Stimulated activated CD4-positive, alpha-beta T cell treated with anti-CD3 and anti-CD28 coated beads, Interleukin-15, amount 100 ng/mL, for 48 hours (primary cell): ENCODE measurements at regions not wholly inside any gene's neighbourhood (a gene's known extent, or its start where the extent isn't known, plus 50 kb on each side); places are given as distances from the start of the nearest gene placed in this dataset.

ENCODE experiments used
- DNase-seq, 2 donors: peaks; one replicate each; pipeline ENCODE4 v3.0.0-alpha.2; 2020; ENCODE audit warnings: low read depth in 2 of 2

DNA sequence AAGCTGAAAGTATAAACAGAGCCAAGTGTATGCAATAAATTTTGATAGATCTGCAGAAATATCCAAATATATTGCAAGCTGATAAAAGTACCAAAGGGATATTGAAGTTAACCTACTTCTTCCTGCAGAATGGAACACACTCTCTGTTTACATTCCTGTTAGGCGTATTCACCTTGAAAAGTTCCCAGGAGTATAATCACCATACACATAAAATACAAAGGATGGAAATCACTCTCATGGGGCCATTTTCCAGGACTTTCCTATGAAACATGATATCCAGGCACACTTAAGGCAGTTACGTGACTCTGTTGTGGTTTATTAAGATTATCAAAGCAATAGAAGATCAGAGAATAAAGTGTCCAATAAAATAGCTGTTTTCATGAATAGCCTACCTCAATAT lies 1142.3 kb downstream of the NLGN4X start:
- DNase-seq: no peak

DNA sequence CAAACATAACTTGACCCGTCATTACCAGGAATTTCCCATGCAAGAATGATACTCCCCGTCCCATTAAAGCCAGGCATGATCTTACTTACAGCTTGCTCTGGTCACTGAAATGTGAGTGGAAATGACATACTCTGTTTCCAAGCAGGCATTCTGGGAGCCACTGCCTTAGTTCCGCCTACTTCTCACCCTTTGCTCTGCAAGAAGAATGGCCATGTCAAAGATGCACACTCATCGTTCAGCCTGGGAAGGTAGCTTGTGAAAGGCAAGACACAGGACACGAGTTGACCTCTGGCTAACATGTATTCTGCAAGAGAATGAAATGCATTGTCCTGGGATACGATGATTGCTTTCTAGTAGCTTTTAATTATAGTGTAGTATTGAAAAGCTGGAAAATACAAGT lies 1144.4 kb downstream of the NLGN4X start:
- no peak for DNase-seq

DNA sequence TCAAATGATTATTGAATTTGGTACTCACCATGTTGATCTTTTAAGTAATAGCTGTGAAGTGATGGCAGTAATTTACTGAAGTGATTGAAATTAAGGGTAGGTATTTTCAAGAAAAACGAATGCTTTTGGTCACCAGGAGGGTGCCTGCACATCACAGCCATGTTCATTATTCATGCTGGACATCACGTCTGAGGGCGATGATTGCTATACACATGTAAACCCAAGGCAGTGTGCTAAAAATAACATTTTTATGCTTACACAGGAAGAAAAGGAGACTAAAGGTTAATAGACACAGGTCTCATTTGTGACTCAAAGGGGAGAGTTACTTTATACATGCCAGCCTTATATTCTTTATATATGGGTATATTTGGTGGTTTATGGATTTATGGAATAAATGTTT lies 1146.0 kb downstream of the NLGN4X start:
- no peak for DNase-seq

DNA sequence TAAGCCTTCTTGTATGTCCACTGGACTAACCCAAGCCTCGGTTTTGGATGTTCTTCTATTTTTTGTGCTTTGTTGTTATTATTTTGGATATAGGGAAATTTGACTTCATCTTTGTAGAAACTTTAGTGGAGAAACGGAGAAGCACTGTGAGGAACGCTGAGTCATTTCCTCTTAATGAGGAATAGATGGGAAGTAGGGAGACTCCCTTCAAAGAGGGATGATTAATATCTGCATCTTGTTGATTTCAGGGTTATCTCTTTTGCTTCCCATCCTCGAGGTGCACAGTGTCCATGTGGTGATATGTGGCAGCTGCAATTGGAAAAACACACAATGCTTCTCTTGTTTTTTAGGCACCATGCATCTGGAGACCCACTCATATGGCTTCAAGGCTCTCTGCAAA lies 1147.9 kb downstream of the NLGN4X start:
- no peak for DNase-seq

DNA sequence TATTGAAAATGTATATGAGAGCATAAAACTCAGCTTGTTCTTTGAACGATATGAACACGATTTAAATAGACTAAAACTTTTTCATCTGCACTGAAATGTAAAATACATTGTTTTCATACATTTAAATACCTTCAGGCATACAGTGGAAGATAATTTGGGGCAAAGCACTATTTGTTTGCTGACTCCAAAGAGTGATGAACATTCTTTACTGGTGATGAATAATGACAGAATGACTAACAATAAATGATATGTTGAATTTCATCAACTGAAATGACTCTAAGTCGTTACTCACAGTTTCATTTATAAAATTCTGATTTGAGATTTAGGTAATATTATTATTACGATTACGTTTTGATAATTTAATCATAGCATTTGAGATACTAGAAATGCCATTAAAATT lies 1160.1 kb downstream of the NLGN4X start:
- no peak for DNase-seq

DNA sequence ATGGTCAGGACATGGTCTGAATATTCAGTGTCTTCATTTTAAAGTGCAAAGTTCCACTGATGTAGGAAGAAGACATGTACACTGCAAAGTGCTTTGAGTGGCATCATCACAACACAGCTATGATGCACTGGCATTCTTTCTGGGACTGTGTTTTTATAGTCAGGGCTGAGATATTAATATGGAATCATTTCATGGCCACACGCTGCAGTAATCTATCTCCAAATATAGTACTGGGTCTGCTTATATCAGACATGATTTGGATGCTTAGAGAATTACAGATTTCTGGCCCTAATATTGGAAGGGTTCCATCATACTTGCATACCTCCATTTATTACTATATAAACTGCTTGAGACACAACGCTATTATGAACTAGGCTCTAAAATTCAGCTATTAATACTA lies 1170.9 kb downstream of the NLGN4X start:
- DNase-seq: no peak

DNA sequence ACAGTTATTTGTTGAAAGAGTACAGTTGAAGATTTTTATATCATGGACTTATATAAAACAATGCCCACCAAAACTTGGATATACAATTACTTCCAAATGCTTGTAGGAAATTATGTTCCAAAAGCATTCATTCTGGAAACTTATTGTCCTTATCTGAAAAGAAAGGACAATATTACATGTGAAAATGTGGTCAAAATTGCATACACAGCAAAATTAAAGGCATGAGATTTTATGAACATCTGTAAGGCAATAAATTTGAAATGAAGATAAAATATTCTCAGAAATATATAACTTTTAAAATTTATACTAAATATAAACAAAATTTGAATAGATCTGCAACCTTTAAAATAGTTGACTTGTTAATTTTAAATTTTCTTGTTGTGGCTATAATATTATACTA lies 1173.8 kb downstream of the NLGN4X start:
- no peak for DNase-seq

DNA sequence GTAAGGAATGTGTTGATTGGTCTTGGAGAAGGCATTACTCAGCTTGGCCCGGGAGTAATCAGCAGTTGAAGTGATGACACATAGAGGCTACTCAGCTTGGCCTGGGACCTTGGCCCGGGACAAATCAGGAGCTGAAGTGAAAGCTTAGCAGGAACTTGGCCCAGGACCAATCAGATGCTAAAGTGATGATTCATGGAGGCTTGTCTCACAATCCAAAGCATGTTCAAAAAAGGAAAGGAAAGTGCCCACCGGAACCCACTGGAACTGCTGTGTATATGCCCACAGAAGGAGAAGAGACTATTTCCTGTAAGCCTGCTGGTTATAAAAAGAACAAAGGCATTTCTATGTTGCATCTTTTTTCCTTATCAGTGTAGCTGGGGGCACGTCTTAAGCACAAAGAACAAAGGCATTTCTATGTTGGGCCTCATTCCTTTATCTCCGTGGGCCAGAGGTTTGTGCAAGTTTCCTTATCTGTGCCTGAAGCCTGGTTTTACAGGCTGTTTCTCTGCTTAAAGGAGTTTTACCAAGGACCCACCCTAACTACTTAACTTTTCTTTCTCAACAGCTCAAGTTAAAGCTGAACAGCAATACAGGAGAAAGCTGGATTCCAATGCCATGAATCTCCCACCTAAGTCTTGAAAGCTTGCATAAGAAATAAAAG lies 1176.7 kb downstream of the NLGN4X start:
- DNase-seq: no peak

DNA sequence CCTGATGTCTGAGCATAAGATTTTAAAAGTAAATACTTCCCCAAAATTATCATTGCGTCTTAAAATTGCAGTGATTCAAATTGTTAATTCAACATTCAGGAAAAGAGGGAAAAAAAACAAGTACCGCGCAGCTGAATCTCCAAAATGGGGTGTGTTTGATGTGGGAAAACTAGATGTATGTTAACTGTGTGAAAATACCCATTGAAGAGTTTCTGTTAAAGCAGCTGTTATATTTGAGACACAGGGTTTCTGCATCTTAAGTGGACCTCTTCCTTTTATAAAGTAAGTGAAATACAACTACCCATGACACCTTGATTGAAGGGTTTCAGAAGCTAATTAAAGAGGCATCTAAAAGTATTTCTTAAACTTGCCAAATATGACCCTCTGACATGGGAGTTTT lies 1186.1 kb downstream of the NLGN4X start:
- no peak for DNase-seq

DNA sequence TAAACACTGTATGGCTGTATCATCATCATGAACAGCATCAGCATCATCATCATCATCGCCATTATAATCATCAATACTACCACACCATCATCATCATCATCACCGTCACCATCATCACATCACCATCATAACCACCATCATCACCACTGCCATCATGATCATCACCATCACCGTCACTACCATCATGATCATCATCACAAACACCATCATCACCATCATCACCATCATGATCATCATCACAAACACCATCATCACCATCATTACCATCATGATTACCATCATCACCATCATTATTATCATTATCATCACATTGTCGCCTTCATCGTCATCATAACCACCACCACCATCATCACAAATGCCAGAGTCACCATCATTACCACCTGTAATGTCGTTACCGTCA lies 1196.9 kb downstream of the NLGN4X start:
- no peak for DNase-seq

DNA sequence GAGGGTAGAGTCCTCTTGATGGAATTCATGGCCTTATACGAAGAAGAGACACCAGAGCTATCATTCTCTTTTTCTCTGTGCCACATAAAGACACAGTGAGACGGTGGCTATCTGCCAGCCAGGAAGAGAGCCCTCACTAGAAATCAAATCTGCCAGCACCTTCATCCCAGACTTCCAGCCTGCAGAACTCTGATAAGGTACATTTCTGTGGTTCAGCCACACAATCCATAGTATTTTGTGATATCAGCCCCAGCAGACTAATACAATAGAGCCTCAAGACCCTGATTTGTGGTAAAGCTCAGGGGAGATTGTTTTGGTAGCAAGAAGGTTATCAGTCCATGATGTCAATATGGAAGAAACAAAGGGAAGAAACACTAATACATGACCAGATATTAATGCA lies 1213.2 kb downstream of the NLGN4X start:
- DNase-seq: no peak

DNA sequence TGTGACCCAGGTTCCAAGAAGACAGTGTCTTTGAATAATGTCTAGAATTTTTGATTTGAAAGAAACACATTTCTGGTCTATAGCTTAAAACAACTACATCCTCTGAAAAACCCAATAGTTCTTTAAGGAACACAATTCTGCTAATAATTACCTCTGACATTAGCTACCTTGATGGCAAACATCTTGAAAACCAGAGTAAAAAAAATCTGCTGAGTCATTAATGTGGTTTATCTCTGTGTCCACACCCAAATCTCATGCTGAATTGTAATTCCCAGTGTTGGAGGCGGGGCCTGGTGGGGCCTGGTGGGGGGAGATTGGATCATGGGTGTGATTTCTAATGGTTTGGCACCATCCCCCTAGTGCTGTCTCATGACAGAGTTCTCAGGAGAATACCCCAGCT lies 1233.8 kb downstream of the NLGN4X start:
- DNase-seq: no peak

DNA sequence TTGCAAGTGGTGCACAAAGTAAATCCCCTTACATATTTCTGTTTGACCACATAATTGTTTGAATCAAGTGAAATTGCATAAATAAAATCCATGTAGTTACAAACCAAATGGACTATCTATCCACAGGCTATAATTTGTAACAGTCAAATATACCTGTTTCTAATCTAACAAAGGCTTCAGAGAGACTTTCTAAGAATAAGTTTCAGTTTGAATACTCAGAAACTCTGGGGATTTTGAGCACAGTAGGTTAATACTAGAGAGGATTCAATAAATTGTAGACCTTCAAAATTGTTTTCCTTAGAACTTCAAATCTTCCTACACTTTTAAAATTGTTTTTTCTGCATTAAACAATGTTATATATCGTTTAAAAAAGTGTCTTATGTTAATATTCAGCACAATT lies 1250.1 kb downstream of the NLGN4X start:
- DNase-seq: no peak

DNA sequence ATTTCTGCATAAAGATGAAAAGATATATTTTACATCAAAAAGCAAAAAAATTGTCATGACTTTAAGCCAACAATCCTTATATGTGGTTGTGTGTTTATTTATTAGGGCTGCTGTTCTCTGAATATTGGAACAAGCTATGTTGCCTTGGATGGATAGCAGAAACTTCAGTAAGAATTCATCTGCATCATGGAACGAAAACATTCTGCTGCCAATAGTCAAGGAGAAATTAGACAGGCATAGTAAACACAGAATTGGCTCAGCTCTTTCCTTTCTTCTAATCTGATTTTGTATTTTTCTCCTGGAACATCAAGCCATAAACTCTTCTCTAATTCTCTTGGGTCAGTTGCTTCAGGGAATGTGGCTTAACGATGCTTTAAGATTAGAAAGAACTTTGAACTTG lies 1257.0 kb downstream of the NLGN4X start:
- no peak for DNase-seq

DNA sequence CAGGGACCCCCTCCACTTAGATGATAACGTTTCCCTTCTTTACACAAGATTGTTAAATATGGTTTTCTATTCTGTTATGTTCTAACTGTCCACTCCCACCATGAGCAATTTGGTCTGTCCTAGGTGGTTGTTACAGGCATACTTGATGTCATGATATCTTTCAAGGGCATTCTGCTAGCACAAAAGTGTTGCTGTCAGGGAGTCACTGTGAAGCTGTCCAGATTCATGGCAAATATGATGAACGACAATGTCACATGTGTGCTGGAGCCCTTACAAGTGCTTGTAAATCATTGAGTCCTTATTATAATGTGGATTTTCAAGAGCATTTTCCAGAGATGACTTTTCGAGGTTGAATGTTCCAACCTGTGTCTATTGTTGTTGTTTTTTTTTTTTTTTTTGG lies 1250.7 kb upstream of the PRKX start:
- DNase-seq: no peak

DNA sequence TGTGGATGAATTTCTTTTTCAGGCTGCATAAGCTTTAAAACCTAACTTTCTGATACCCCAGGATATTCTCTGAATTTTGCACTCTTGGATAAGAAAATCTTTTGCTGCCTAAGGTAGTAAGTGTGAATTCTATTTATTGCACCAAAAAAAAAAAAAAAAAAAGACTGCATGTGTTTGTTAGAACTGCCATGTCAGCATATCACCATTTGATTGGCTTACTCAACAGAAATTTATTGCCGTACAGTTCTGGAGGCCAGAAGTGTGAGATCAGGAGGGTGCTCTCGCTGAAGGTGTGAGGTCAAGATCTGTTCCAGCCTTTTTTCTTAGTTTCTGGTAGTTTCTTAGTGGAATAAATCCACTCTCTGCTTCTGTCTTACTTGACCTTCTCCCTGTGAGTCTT lies 1250.0 kb upstream of the PRKX start:
- DNase-seq: no peak

DNA sequence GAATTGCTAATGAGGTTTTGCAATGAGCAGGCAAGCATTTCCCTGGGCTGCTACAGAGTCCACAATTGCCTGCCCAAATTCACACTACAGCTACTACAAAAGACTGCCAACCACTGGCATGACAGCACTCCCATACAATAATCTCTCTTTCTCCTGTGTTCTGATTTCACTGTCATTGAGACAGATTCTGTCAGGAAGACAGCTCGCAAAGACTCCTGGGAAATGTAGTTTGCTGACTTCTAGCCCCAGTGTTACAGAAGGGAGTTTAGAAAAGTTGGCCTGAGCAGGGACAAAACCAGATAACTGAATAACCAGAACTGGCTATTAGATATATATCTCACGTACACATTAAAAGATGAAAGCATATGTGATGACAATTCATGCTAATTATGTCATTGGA lies 1231.3 kb upstream of the PRKX start:
- no peak for DNase-seq

DNA sequence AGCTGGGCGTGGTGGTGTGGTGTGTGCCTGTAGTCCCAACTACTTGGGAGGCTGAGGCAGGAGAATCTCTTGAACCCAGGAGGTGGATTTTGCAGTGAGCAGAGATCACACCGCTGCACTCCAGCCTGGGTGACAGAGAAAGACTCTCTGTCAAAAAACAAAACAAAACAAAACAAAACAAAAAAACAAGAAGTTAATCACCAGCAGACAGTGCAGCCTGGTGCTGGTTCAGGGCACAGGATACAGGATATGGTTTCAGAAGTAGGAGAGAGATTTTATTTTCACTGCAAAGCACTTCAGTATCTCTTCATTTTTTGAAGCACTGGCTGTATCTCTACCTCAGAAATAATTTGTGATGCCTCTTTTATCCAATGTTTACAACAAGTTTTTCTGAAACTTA lies 1222.9 kb upstream of the PRKX start:
- DNase-seq: no peak

DNA sequence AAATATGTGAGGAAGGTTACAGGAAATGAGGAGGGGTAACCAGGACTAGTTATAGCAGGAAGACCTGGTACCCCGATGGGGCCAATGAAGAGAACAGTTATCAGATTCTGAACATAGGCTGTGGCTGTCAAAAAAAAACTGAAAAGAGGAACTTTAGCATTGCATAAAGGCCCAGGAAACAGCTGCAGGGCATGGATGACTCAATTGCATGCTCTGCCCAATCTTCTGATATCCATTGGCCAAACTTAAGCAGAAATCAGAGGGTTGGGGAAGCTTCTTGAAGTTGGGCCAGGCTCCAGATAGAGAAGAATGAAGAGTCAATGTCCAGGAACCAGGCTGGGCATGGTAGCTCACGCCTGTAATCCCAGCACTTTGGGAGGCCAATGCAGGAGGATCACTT lies 1222.4 kb upstream of the PRKX start:
- DNase-seq: no peak

DNA sequence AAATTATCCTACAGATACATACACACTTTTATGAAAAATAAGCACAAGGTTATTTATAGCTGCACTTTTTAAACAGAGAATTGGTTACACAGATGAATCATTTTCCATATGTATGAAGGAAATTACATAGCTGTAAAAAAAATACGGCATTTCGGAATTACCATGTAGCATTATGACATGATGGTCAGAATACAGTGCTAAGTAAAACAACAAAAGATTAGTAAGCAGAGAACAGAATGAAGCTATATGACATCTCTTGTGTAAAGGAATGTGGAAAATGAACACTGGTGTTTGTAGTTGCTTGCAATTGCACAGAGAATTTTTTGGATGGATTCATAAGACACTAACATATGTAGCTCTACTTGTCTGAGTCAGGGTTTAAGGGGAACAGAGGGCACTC lies 1222.0 kb upstream of the PRKX start:
- DNase-seq: no peak

DNA sequence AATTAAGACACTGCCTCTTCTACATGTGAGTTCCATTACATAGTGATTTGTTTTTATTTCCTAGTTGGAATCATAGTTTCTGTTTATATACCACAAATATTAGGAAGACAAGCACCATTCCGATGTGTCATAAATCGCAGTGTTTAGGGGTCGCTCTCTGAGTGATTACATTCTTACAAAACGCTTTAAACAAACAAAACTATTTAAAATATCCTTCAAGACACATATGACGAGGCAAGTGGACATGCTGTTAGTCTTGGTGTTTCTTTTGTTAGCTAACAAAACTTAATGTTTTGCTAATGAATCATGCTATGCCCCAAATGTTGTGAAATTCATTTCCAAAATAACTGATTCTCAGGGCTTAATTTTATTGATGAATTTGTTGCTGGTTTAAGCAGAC lies 1219.3 kb upstream of the PRKX start:
- DNase-seq: no peak

DNA sequence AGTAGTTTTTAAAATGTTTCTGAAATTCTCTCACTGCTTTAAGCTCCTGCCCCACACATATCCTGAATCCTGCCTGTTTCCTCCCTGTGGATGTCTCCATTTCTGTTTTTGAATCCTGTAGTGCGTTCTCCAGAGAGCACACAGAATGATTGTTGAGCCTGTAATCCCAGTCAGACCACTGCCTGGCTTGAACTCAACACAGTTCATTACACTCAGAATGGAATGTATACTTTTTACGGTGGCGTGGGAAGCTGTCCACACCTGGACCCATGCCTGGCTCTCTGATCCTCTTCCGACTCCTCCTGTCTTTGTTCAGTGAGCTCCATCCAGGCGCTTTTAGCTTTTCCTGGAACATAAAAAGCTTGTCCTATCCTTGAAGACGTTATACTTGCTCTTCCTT lies 1217.0 kb upstream of the PRKX start:
- DNase-seq: no peak

DNA sequence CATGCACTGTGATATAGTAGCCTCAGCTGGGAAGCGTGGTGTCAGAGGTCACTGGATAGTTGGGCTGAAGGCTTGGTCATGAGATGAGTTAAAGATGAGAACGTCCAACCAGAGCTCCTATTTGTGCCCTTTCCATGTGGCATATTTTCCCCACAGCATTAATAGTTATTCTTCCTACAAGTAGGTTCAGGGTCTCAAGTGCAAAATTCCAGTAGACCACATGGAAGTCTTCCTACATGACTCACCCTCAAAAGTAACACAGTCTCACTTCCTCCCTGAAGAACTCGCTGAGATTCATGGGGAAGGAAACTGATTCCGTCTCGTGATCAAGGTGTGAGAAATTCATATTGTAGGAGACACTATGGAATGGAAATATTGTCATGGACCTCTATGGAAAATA lies 1212.5 kb upstream of the PRKX start:
- no peak for DNase-seq

DNA sequence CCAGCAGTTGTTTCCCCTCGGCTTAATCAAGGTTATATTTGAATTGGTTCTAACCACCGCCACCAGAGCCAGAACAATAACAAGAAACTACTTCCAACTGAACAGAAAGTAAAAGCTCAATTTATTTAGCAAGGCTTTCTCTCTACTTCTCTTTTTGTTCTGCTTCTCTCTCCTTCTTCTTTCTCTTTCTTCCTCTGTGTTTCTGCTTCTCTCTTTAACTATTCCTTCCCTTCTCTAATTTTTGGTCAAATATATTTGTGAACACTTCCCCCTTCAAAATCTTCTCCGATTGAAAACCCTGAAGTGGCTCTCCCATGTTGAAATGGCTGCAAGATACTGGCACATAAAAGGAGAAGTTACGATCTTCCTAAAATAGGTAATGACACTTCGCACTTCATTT lies 1195.9 kb upstream of the PRKX start:
- no peak for DNase-seq

DNA sequence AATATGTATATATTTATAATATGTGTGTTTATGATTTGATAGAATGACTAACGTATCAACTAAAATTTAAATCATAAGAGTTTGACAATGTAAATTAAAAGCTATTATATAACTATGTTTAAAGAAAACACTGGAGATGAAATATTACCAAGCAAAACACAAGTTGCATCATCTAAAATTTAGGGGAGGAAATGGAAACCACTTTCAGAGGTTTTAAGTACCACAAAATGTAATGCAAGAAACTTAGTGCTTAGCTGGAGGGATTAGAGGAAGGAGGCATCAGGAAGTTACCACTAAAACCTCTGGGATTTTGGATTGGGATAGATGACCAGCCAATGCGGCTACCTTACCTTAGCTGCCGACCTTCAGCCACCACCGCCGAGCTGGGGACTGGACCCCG lies 1192.1 kb upstream of the PRKX start:
- DNase-seq: no peak
